K562 (cell line): ENCODE measurements at regions not wholly inside any gene's neighbourhood (a gene's known extent, or its start where the extent isn't known, plus 50 kb on each side); places are given as distances from the start of the nearest gene placed in this dataset.

Source experiments
- ATAC-seq: fragments of 200-7000 bp; cut with Tn5 transposase; 3 replicates; pipeline ENCODE4 v1.9.1; 2020; ENCODE audit warnings: moderate library complexity
- BruUV-seq: library from RNA; stranded (reverse); fragments of 400-500 nt; replicated peaks from 2 replicates; lab custom pipeline; 2021; lab: Mats Ljungman, UMichigan
- CTCF ChIA-PET: fragments of 300-600 bp; formaldehyde crosslinking; extraction: SDS; loops from one replicate; lab custom pipeline; 2021; ENCODE audit warnings: low intra/inter-chr PET ratio; lab: Yijun Ruan, JAX
- POLR2A ChIA-PET: fragments of 300-600, 350-650 bp; sonication (Branson Sonifier 250); formaldehyde crosslinking; extraction: SDS; loops from one replicate; lab custom pipeline; 2021; ENCODE audit warnings: antibody characterized with exemption, inconsistent platforms; lab: Yijun Ruan, JAX
- DNase-seq, 4 experiments: peaks; one replicate each; pipeline versions ENCODE4 v3.0.0 to v3.0.0-alpha.2; 2011 to 2018; ENCODE audit warnings: low spot score in 3 of 4, mixed read lengths in 3 of 4; ENCODE audit errors: extremely low read depth in 1 of 4
- FAIRE-seq: peaks from 2 replicates; lab custom pipeline; 2011; peaks lifted over from hg19 to GRCh38; lab: Jason Lieb, UNC
- H2AFZ ChIP-seq: 2 replicates; pipeline ENCODE4 v1.6.0; 2011; ENCODE audit warnings: low read depth, low read length, control low read depth, inconsistent platforms
- H3K27ac ChIP-seq: fragments of 200-600 bp; 3 replicates; pipeline ENCODE4 v1.8.0; 2011; ENCODE audit warnings: low read depth, mild to moderate bottlenecking, control low read depth, inconsistent platforms, low read length, moderate library complexity, mixed read lengths; ENCODE audit errors: extremely low read depth
- H3K27me3 ChIP-seq, 2 experiments: fragments of 300-600 bp in 1 of 2; 2 replicates in 1 of 2; 3 replicates in 1 of 2; pipeline versions ENCODE4 v1.6.0 to v1.8.0; 2011; ENCODE audit warnings: inconsistent platforms in 2 of 2, low read length in 2 of 2, mild to moderate bottlenecking in 1 of 2, mixed read lengths in 1 of 2, moderate library complexity in 1 of 2; ENCODE audit not compliant: control insufficient read depth in 2 of 2, insufficient read depth in 2 of 2
- H3K36me3 ChIP-seq: fragments of 300-600 bp; 3 replicates; pipeline ENCODE4 v1.8.0; 2011; ENCODE audit warnings: mild to moderate bottlenecking, low read length, inconsistent platforms; ENCODE audit not compliant: control insufficient read depth, insufficient read depth
- H3K4me1 ChIP-seq, 2 experiments: fragments of 200-600 bp in 1 of 2; replicated peaks in 1 of 2; 2 replicates in 1 of 2; 3 replicates in 1 of 2; pipeline versions ENCODE4 v1.5.1 to v1.8.0; 2011; ENCODE audit warnings: inconsistent platforms in 2 of 2, low read length in 2 of 2, mild to moderate bottlenecking in 1 of 2, mixed read lengths in 1 of 2, moderate library complexity in 1 of 2; ENCODE audit not compliant: control insufficient read depth in 2 of 2, insufficient read depth in 2 of 2
- H3K4me2 ChIP-seq: 2 replicates; pipeline ENCODE4 v1.6.1; 2011; ENCODE audit warnings: low read length, control low read depth, inconsistent platforms, mixed read lengths; ENCODE audit not compliant: insufficient read depth
- H3K4me3 ChIP-seq: fragments of 200-600 bp; sonication (generic), shearing (Covaris generic); 2 replicates; pipeline ENCODE4 v1.5.1; 2016; ENCODE audit warnings: control low read depth, inconsistent platforms
- H3K79me2 ChIP-seq: fragments of 200-600 bp; 3 replicates; pipeline ENCODE4 v1.8.0; 2011; ENCODE audit warnings: low read length, inconsistent platforms; ENCODE audit not compliant: control insufficient read depth, insufficient read depth
- H3K9ac ChIP-seq, 2 experiments: 2 replicates each; pipeline versions ENCODE4 v1.6.0 to v1.6.1; 2011; ENCODE audit warnings: low read depth in 2 of 2, low read length in 2 of 2, control low read depth in 1 of 2, inconsistent platforms in 1 of 2, mild to moderate bottlenecking in 1 of 2, mixed read lengths in 1 of 2; ENCODE audit not compliant: insufficient read depth in 1 of 2
- H3K9me1 ChIP-seq: one replicate; pipeline ENCODE4 v1.6.0; 2011; ENCODE audit warnings: inconsistent platforms, mild to moderate bottlenecking, low read length, moderate library complexity; ENCODE audit not compliant: control insufficient read depth, insufficient read depth
- H3K9me3 ChIP-seq: replicated peaks from 2 replicates; pipeline ENCODE4 v1.5.1; 2011; ENCODE audit warnings: low read depth, low read length, inconsistent platforms; ENCODE audit not compliant: control insufficient read depth, insufficient read depth
- H4K20me1 ChIP-seq: replicated peaks from 2 replicates; pipeline ENCODE4 v1.6.1; 2011; ENCODE audit warnings: low read length, inconsistent platforms, mixed read lengths; ENCODE audit not compliant: control insufficient read depth, insufficient read depth
- KDM4B ChIP-seq, 2 experiments: fragments of 450-650 bp in 1 of 2; sonication (generic) in 1 of 2; IDR thresholded peaks; 2 replicates each; pipeline ENCODE4 v1.6.1; 2016 to 2017; ENCODE audit warnings: borderline replicate concordance in 2 of 2, antibody characterized with exemption in 1 of 2, low read depth in 1 of 2, mild to moderate bottlenecking in 1 of 2
- MIER1 ChIP-seq: fragments of 450-650 bp; IDR thresholded peaks from 2 replicates; pipeline ENCODE4 v1.6.1; 2016; ENCODE audit warnings: antibody characterized with exemption, mild to moderate bottlenecking, low read depth
- THRB ChIP-seq: fragments of 450-650 bp; formaldehyde crosslinking; conservative IDR thresholded peaks from 2 replicates; pipeline ENCODE4 v1.4.0; 2022; ENCODE audit warnings: mild to moderate bottlenecking, missing genetic modification characterization
- ZNF318 ChIP-seq, 2 experiments: fragments of 450-650 bp; IDR thresholded peaks; 2 replicates each; pipeline ENCODE4 v1.6.1; 2016; ENCODE audit warnings: mild to moderate bottlenecking in 2 of 2, borderline replicate concordance in 1 of 2, low read depth in 1 of 2, moderate library complexity in 1 of 2
- ZNF57 ChIP-seq: fragments of 450-650 bp; formaldehyde crosslinking; IDR thresholded peaks from 2 replicates; pipeline ENCODE4 v1.4.0; 2020; ENCODE audit warnings: mild to moderate bottlenecking, moderate library complexity
- ZNF609 ChIP-seq: sonication (generic); formaldehyde crosslinking; IDR thresholded peaks from 2 replicates; pipeline ENCODE4 v1.8.1; 2023; ENCODE audit warnings: missing genetic modification reagents, mild to moderate bottlenecking, borderline replicate concordance
- in situ Hi-C: fragments of 300-500 bp; cut with MboI; formaldehyde crosslinking; loops from 4 replicates; pipeline ENCODE4 v1.15.0; 2018; ENCODE audit warnings: inconsistent platforms, mixed read lengths
- intact Hi-C: fragments of 100-400 bp; cut with micrococcal nuclease; formaldehyde crosslinking; loops from 2 replicates; pipeline ENCODE4 v1.14.2; 2022

- TF ChIP-seq ZNF318 (IDR thresholded peaks at IDR 0.05; ENCODE audit: borderline replicate concordance in 1 of 2, low read depth in 1 of 2) = no peak
Measured at GRCh38 chr4:135210341-135210740, 1008.8 kb upstream of the PABPC4L start (continued).

GRCh38 chr4:135207531-135207930 is 1005.9 kb upstream of the PABPC4L start:
- intact Hi-C loops (no loop called here), in situ Hi-C loops (no loop called here)
- H3K36me3 ChIP-seq = no peaks in the 10 kb centered on the region
- no peak overlapping the region for H3K4me3 ChIP-seq
- H3K79me2 ChIP-seq = no peaks in the 10 kb centered on the region
- ChIA-PET CTCF (no interaction called here), POLR2A (no interaction called here)
- FAIRE-seq = no peak
- no peaks in the 10 kb centered on the region for H3K27me3 ChIP-seq
- no peak overlapping the region for H3K9ac ChIP-seq
- 0 out of 2 replicates have a peak, but pooled peaks cover 2% of the 10 kb centered on the region for H3K9me3 ChIP-seq
- no peaks in the 10 kb centered on the region for H4K20me1 ChIP-seq
- no peaks in the 10 kb centered on the region for H3K4me1 ChIP-seq
- no peaks in the 10 kb centered on the region for H3K9me1 ChIP-seq
- no peak overlapping the region for H3K4me2 ChIP-seq
- no TSS peak for BruUV-seq
- ATAC-seq = no peak
- no peak overlapping the region for H3K27ac ChIP-seq
- no peak overlapping the region for H2AFZ ChIP-seq
- DNase-seq = no peak
- TF ChIP-seq ZNF57 (CRISPR knock-in tag) (no peak), KDM4B (IDR thresholded peaks at IDR 0.05; ENCODE audit: borderline replicate concordance in 2 of 2, low read depth in 1 of 2) (no peak), ZNF609 (CRISPR knock-in tag) (no peak), MIER1 (no peak), THRB (CRISPR knock-in tag) (no peak)
